ENCODE measurements at regions not wholly inside any gene's neighbourhood (a gene's known extent, or its start where the extent isn't known, plus 50 kb on each side); places are given as distances from the start of the nearest gene placed in this dataset.

DNA sequence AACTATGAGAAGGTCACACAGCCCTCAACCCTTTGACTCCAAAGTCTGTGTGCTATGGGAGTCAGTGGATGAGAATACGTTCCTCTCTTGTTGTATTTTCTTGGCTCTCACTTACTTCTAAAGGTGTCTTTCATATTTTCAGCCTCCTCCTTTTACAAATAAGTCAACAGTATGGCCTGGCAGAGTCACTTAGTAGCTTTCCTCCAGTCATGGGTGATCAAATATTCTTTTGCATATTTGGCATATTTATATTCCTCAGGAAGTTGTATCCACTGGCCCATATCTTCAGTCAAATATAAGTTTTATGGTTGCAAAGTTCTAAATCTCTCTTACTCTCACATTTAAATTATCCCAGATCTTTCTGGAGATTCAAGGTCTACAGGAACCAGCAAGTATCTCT, 327.5 kb downstream of the ETS1 start:
- DNase-seq, result no peak

DNA sequence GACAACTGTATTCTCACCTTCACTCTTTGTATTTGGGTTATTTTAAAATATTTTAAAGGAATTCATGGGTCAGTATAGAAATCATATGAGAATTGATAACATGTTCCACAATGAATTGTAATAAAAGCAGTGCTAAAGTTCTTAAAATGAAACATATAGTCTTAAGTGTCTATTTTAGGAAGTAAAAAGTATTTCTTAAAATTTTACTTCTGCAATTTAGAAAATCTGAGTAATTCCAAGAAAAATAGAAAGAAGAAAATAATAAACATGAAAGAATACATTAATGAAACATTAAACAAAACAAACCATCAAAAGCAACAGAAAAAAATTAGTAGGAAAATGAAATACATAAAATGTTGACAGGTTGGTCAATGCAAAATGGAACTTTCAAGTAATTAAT, 332.4 kb downstream of the ETS1 start:
- DNase-seq, result no peak

DNA sequence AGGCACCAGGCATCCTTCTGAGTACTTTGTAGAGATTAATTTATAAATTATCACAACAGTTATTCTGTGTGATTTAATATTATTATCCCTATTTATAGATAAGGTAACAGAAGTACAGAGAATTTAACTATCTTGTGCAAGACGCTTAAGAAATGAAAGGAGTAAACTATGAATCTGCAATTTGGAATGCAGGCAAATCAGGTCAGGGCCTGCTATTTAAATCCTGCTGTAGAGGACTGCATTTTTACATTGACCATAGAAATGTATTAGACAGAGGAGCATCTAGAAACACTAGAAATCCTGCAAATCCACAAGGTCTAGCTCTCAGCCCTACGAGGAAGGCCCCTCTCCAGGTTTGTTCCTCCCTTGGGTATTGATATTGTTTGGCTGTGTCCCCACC, 336.2 kb downstream of the ETS1 start:
- no peak for DNase-seq

DNA sequence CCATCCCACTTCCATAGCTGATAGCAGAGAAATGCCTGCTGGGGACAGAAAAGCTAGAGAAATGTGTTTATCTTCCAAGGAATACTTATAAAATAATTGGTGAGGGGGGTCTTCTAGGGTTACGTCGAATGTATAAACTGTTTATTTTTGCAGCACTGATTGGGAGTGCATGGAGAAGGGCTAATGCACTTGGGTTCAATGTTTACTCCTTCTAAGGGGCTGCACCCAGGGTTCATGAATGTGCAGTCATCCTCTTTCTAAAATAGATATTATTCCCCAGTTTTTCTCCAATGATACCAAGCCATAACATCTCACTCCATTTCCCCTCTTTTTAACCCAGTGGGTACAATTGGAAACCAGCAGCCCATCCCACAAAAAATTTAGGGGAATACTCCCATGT, 336.9 kb downstream of the ETS1 start:
- DNase-seq, result no peak

DNA sequence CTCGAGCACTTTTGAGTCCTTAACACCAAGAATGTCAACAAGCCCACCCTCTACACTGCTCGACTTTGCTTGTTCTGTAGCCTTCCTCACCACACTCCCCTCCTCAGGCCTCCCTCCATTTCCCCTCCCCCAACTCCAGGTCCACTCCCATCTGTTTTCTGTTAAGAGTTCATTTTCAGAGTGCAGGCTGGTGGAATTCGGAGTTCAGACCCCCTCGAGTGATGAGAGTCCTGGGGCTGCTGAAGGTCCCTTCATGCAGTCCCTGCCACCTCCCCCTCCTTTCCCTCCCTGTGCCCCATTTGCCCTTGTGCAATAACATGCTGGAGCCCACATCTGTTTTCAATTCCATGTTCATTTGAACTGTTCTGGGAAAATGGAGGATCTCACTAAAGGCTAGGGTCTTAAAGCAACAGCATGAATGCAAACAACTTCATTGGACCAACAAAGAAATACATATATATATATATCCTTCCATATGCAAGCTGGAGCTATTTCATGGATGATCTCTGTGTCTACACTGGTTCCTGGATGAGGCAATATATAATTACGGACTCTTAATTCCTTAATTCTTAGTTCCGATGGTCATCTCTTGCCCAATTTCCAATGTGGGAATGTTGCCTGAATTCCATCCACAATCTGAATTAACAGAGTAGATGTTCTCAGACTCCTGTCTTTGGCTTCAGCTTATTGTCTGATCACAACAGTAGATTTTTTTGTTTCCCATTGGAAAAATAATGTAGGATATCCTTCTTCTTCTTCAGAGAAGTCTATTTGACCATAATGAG, 340.4 kb downstream of the ETS1 start:
- DNase-seq, result no peak

DNA sequence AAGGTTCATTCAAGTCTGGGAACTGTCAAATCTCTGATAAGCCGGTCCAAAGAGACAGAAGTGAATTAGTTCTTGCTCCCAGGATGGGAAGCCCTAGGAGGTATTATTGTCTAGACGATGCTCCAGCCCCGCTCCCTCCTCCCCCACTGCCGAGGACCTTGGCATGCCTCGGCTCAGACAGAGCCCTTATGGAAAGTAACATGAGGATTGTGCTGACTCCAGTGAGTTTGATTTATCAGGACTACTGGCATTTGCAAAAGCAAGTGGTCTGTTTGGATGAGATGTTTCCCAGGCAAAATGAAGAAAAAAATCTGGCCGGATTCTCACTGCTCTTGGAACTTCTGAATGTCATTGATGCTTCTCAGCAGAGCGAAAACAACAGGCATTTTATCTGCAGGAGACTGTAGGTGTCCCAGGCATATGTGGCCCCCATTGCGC, 341.0 kb downstream of the ETS1 start:
- DNase-seq, result no peak

DNA sequence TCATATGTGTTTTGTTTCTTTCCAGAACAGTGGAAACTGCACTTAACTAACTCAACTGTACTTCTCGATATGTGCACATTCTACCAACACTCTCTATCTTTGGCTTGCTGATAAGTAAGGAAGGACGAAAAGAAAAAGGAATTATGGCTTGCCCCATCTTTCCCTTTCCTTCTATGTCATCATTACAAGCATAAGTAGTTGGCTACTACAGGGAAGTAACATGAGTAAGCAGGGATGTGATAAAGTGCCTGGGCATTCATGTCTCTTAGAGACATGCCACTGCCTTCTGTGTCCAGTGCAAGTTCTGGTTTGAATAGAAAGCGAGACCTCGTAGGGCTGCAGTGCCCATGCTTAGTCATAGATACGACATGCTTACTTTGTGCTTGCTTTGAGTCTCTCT, 342.5 kb downstream of the ETS1 start:
- no peak for DNase-seq

DNA sequence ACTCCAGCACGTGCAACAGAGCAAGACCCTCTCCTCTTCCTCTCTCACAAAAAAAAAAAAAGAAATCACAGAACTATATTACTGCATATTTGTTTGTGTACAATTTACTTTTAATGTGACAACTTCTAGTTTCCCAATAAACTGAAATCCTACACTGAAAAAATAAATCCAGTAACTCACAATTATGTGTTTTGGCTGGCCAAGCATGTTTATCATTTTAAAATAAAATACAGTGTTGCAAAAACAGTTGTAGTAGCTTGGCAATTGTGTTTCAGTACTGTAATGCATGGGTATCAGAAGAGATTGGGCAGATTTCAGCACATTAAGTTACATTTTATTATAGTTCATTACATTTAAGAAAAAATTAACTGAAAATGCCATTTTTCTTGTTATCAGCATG, 344.9 kb downstream of the ETS1 start:
- no peak for DNase-seq

DNA sequence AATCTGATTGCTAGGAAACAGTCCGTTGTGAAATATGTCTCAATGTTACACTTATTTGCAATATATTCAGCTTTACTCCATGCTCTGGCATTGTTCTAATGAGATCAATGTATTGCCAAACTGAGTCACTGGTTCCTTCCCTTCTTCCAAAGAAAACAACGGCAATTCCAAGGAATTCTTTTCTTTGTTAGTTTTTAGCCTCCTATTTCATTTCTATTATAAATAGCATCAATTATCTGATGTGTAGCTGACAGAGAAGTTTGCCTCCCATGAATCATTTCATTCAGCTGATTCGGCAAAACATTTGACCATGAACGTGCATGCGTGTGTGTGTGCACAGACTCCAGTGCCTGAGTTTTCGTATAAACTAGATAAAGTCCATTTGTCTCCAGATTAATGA, 346.8 kb downstream of the ETS1 start:
- DNase-seq, result no peak

DNA sequence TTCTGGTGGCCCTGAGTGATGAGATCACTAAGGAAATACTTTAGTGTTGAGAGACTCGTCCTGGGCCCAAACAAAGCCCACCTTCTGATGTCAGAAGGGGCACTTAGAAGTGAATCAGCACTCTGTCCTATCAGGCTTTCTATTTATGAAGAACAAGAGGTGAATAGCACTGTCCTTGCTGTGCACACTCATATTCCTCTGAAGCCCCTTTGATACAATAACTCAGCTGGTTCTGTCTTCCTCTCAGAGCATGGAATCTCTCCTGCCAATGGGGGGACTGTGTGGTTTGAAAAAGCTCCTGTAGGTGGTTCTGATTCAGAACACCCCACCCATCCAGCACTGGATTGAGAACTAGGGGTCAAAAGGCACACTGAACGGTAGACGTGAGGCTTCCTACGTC, 348.1 kb downstream of the ETS1 start:
- no peak for DNase-seq

DNA sequence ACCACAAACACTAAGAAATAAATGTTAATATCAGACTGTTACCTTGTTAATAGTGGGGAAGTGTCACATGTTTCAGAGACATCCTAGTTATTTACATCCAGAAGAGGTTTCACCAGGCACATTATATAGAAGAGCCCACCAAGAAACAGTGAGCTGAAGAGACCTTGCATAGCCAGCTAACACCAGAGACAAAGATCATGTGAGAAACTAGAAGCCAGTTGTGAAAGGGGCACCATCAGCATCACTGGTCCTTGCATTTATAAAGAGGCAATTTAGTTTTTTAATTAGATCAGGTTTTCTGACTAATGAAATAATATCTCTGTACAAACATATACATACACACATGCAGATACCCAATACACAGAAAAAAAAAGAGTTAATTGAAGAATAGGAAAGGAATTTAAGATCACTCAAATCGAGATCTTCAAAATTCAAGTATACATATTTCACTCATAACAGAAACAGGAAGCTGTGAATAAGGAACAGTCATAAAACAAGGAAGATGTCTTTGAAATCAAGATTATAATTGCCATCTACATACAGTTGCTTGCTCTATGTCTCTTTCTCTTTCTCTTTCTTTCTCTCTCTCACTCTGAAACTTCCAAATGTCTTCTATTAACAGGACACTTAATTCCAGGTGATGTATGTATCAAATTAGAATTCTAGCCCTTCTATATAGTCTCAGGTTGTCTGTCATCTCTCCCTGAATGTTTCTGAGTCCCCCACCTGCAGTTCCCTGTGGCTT, 348.7 kb downstream of the ETS1 start:
- DNase-seq, result no peak

DNA sequence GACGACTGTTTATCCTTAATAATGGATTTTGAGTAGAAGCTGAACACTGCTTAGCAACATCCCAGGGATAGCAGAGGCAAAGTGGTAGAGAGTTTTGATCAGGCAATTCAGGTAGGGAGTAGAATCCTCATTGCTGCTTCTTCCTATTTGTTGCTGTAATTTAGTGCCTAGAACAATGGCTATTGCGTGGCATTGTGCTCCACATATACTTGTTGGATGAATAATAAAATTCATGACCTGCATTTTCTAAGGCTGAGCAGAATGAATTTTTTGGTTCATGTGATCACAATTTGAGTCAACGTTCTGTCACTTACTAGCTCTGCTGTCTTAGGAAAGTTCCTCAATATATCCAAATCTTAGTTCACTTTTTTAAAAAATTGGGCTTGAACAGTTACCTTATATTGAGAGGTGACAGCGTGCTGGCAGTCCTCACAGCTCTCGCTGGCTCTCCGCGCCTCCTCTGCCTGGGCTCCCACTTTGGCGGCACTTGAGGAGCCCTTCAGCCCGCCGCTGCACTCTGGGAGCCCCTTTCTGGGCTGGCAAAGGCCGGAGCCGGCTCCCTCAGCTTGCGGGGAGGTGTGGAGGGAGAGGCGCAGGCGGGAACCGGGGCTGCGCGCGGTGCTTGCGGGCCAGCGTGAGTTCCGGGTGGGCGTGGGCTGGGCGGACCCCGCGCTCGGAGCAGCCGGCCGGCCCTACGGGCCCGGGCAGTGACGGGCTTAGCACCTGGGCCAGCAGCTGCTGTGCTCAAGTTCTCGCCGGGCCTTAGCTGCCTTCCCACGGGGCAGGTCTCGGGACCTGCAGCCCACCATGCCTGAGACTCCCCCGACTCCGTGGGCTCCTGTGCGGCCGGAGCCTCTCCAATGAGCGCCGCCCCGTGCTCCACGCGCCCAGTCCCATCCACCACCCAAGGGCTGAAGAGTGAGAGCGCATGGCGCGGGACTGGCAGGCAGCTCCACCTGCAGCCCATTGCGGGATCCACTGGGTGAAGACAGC, 350.6 kb downstream of the ETS1 start:
- DNase-seq, result no peak

DNA sequence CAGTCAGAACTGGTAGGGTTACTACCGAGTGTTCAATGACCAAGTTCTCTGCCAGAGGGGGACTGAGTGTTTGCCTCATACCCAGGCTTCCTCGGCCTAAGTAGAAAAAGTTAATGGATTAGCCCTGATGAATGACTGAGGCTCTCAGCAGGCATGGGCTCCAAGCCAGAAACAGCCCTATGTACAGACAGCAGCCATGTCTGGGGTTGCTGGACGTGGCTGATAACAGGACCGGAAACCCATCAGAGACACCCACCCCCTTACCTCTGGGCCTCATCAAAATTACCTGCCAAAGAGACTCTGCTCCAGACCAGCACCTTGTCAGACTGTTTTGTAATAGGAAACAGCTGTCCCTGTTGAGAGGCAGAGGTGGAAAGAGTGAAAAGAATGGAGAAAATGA, 351.4 kb downstream of the ETS1 start:
- no peak for DNase-seq

DNA sequence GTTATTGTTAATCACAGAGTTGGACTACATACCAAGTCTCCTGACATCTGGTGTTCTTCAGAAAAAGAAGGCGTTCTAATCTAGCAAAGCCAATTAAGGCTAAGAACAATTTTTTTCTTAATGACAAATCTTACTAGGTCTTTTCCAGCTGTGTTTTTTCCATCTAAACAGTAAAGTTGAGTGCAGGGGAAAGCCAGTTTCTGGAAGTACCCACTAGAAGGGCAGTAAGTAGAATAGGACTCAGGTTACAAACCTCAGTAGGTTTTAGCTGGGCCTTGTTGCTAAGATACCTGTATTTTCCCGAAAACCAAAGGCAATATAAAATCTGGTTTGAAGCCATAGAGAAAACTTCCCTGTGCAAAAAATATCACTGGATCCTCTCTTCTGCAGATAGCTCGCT, 351.9 kb downstream of the ETS1 start:
- no peak for DNase-seq

DNA sequence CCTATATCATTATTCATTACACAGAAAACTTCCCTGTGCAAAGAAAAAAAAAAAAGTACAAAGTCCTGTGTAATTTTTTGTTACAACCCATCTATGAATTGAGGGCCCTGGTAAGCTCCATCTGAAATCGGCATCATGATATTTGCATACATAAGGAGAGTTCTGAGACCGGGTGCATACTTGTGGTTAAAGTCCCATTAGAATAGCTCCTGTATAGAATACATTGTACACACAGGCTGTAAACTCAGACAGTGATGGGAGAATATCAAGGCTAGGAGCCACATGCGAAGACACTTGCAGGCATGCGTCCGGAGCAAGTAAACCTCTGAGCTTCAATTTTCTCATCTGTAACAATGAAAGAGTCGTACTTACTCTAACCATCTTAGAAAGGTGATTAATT, 353.2 kb downstream of the ETS1 start:
- DNase-seq, result no peak

DNA sequence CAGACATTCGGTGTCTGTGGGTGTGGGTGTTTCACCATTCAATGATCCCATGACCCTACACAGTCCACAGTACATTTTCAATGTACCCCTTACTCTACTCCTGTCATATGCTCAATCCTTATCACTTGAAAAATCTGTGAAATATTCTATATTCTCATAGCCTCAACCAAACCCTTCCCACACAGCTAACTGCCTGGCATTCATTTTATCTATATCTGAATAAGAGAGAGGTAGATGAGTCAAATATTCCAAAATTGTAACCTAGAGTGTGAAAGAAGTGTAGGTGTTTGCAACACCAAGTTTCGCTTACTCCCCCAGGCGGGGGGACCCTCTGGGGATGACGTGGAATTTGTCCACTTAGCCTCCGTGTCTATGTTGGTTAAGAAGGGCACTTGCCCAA, 354.8 kb downstream of the ETS1 start:
- DNase-seq, result no peak

DNA sequence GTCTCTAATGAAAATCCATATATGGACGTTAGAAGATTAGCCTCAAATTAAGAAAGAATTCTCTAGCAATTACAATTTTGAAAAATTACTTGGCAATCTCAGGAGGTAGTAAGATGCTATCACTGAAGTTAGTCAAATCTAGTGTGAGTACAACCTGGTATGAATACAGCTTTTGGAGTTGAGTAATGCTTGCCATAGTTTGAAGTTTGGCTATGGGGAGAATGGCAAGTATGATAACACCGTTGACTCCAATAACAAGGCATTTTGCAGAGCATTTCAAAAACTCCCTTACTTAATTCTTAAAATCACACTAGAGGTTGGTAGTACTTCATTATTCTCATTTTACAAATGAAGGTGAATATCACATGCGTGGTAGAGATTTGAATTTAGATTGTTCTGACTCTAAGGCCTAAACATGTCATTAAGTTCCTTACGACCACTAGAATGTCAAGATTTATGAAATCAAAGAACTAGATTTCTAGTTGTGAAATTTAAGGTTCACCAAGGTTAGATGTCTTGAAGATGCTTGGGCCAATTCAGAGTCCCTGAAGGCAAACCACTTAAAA, 355.4 kb downstream of the ETS1 start:
- DNase-seq, result no peak

DNA sequence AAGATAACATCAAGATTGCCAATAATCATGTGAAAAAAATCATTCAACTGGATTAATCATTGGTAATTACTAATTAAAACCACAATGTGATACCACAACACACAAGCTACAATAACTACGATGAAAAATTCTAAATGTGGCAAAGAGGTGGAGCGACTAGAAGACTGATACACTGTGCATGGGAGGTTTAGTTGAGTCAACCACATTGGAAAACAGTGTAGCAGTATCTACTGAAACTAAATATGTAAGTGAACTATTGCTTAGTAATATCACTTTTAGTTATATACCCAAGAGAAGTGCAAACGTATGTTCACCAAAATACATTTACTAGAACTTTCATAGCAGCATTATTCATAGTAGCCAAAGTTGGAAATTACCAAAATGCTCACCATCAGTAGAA, 359.9 kb downstream of the ETS1 start:
- DNase-seq, result no peak

DNA sequence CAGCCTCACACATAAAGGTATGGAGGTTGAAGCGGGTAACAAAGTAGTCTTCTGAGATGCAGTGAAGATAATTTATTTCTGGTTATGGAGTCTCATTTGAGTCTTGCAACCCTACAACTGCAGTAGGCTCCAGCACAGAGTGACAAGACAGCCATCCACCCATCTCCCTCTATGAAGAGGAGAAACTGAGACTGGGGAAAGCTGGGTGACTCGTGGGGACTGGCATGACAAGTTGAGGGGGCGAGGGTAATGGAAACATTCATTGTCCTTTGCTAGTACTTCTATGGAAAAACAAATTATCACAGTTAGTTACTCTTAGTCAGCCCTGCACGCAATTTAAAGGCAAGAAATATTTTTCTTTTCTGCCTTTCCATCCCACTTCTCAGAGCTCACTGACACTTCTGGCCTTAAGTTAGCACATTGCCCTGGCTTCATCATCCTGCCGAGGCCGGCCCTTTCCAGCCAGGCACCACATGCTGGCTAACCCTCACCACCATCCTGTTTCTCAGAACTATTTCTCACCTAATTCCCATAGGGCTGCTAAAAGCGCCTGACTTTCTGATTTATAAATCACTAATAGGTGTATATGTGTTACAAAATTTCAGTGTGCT, 361.1 kb downstream of the ETS1 start:
- DNase-seq, result no peak

DNA sequence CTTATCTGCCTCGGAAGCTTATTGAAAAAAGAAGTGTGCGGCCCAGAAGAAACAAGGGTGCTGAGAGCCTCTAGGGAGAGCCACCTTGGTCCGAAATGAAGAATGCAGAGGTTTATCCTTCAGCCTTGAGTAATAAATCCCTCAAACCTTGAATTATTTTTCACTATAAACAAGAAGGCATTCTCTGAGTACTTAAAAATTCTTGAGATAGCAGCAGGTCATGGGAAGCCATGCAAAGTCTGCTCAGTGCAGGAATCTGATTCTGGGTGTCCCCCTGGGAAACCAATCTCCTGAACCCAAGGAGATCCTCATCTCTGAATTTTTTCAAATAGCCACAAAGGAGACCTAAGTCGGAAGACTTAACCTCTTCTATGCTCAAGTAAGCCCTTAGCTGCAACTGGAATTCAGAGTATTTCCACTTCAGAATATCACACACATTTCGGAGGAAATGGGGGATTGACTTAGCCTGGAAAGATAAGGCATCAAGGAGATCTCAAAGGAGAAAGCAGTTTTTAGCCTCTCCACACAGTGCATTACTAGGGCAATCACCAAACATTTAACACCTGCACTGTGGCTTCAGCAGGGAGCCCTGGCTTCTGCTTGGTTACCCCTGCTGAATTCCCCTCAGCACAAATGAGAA, 365.0 kb downstream of the ETS1 start:
- no peak for DNase-seq

DNA sequence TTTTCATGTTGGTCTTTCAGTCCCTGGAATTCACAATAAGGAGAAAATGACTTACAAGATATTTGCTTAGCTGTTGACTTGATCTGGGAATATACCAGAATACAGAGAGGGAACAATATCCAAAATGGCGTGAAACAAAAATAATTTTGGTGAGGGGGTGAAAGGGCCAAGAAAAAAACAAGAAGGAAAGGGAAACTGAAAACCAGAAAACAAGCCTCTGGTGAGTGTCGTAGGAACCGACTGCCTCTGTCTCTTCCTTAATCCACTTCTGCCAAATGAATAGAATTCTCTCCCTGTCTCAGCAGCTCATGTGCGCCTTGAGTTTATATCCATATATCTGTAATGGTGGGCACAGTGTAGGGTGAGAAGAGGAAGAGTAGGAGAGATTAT, 367.6 kb downstream of the ETS1 start:
- no peak for DNase-seq

DNA sequence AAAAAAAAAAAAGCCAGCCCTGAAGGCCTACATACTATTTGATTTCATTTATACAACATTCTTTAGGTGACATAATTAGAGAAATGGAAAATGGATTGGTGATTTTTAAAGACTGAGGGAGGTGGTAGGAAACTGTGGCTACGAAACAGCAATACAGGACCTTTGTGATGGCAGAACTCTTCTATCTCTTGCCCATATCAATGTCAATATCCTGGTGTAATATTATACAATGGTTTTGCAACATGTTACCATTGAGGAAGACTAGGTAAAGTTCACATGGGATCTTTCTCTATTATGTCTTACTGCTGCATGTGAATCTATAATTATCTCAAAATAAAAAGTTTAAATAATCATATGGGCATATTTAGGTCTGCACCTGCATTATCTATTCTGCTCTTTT, 371.2 kb downstream of the ETS1 start:
- no peak for DNase-seq
